ENCODE measurements at regions not wholly inside any gene's neighbourhood (a gene's known extent, or its start where the extent isn't known, plus 50 kb on each side); places are given as distances from the start of the nearest gene placed in this dataset.

- no peak for DNase-seq (ENCODE audit: low read depth)
These were observed 86.9 kb upstream of the ANO3 start for GRCh38 chr11:26245046-26245445.

- DNase-seq (ENCODE audit: low read depth), result no peak
These were observed 84.6 kb upstream of the ANO3 start for GRCh38 chr11:26247340-26247739.

GRCh38 chr11:26248661-26249060, 83.3 kb upstream of the ANO3 start:
- no peak for DNase-seq (ENCODE audit: low read depth)

GRCh38 chr11:26254378-26254777, 77.6 kb upstream of the ANO3 start:
- no peak for DNase-seq (ENCODE audit: low read depth)

GRCh38 chr11:26263769-26264168, 68.2 kb upstream of the ANO3 start:
- no peak for DNase-seq (ENCODE audit: low read depth)

- DNase-seq (ENCODE audit: low read depth), result no peak
These were observed 67.7 kb upstream of the ANO3 start for GRCh38 chr11:26264266-26264665.

GRCh38 chr11:26268980-26269660, 62.8 kb upstream of the ANO3 start:
- DNase-seq (ENCODE audit: low read depth), result no peak

GRCh38 chr11:26271666-26272065, 60.3 kb upstream of the ANO3 start:
- DNase-seq (ENCODE audit: low read depth), result no peak

GRCh38 chr11:26276798-26277424, 55.0 kb upstream of the ANO3 start:
- peak; percentile 7 for DNase-seq (ENCODE audit: low read depth)

- no peak for DNase-seq (ENCODE audit: low read depth)
These were observed 53.6 kb upstream of the ANO3 start for GRCh38 chr11:26278354-26278753.

All from stimulated activated CD8-positive, alpha-beta memory T cell treated with anti-CD3 and anti-CD28 coated beads, Interleukin-4, amount 100 ng/mL, for 24 hours (primary cell).